SW 1271 (cell line): ENCODE measurements at regions not wholly inside any gene's neighbourhood (a gene's known extent, or its start where the extent isn't known, plus 50 kb on each side); places are given as distances from the start of the nearest gene placed in this dataset.
"Not testable (repeated sequence)": the region's sequence is repeated elsewhere in the genome, so short reads cannot be mapped to it uniquely, and the experiment has no call there.

Experiments
- DNase-seq, 2 experiments: peaks; one replicate each; lab custom pipeline; 2025; lab: John Stamatoyannopoulos, UW

- DNase-seq = no peak
Observed at GRCh38 chr11:106568632-106569031, 449.6 kb downstream of the GUCY1A2 start.

GRCh38 chr11:106577384-106577783 lies 440.9 kb downstream of the GUCY1A2 start:
- not testable (repeated sequence) for DNase-seq

- no peak for DNase-seq
Observed at GRCh38 chr11:106581399-106581798, 436.9 kb downstream of the GUCY1A2 start.

GRCh38 chr11:106585061-106585460 lies 433.2 kb downstream of the GUCY1A2 start:
- peak in 1 of 2 experiments; percentile 51 for DNase-seq

- DNase-seq = no peak
Observed at GRCh38 chr11:106594751-106595351, 423.4 kb downstream of the GUCY1A2 start.

GRCh38 chr11:106601684-106602297 lies 416.5 kb downstream of the GUCY1A2 start:
- no peak for DNase-seq

GRCh38 chr11:106608677-106609076 lies 409.6 kb downstream of the GUCY1A2 start:
- no peak for DNase-seq

- DNase-seq = no peak
Observed at GRCh38 chr11:106614262-106614661, 404.0 kb downstream of the GUCY1A2 start.

GRCh38 chr11:106619320-106619990 lies 398.8 kb downstream of the GUCY1A2 start:
- DNase-seq = no peak

- DNase-seq = no peak
Observed at GRCh38 chr11:106621484-106621883, 396.8 kb downstream of the GUCY1A2 start.
